Daoy (cell line): ENCODE measurements at regions not wholly inside any gene's neighbourhood (a gene's known extent, or its start where the extent isn't known, plus 50 kb on each side); places are given as distances from the start of the nearest gene placed in this dataset.

Source experiments
- DNase-seq: peaks from one replicate; pipeline ENCODE4 v3.0.0-alpha.2; 2015; ENCODE audit warnings: low read depth

- DNase-seq = no peak
These were observed 644.3 kb downstream of the CBLN2 start for GRCh38 chr18:71899707-71900472.

GRCh38 chr18:71899183-71899582 lies 645.0 kb downstream of the CBLN2 start:
- DNase-seq = no peak

- no peak for DNase-seq
These were observed 656.6 kb downstream of the CBLN2 start for GRCh38 chr18:71887509-71887908.

- peak; percentile 31 for DNase-seq
These were observed 665.9 kb downstream of the CBLN2 start for GRCh38 chr18:71878226-71878625.

GRCh38 chr18:71873695-71874094 lies 670.4 kb downstream of the CBLN2 start:
- no peak for DNase-seq

- DNase-seq = no peak
These were observed 678.3 kb downstream of the CBLN2 start for GRCh38 chr18:71865888-71866287.

GRCh38 chr18:71850602-71851001 lies 693.5 kb downstream of the CBLN2 start:
- DNase-seq = no peak

GRCh38 chr18:71849407-71849806 lies 694.7 kb downstream of the CBLN2 start:
- no peak for DNase-seq

- DNase-seq = no peak
These were observed 697.4 kb downstream of the CBLN2 start for GRCh38 chr18:71846716-71847115.

- no peak for DNase-seq
These were observed 699.3 kb downstream of the CBLN2 start for GRCh38 chr18:71844814-71845213.

- DNase-seq = no peak
These were observed 701.5 kb downstream of the CBLN2 start for GRCh38 chr18:71842666-71843065.

- DNase-seq = no peak
These were observed 706.6 kb downstream of the CBLN2 start for GRCh38 chr18:71837547-71837946.

- DNase-seq = no peak
These were observed 711.1 kb downstream of the CBLN2 start for GRCh38 chr18:71832946-71833617.

GRCh38 chr18:71831039-71831438 lies 713.1 kb downstream of the CBLN2 start:
- no peak for DNase-seq

GRCh38 chr18:71827301-71827700 lies 716.8 kb downstream of the CBLN2 start:
- DNase-seq = no peak

- DNase-seq = no peak
These were observed 728.8 kb downstream of the CBLN2 start for GRCh38 chr18:71815305-71815704.

- DNase-seq = no peak
These were observed 734.4 kb downstream of the CBLN2 start for GRCh38 chr18:71809711-71810110.

GRCh38 chr18:71808616-71809015 lies 735.5 kb downstream of the CBLN2 start:
- DNase-seq = no peak

GRCh38 chr18:71807586-71807985 lies 736.6 kb downstream of the CBLN2 start:
- no peak for DNase-seq

- DNase-seq = no peak
These were observed 745.0 kb downstream of the CBLN2 start for GRCh38 chr18:71798986-71799673.

GRCh38 chr18:71797554-71797953 lies 746.6 kb downstream of the CBLN2 start:
- DNase-seq = peak; percentile 7

- DNase-seq = no peak
These were observed 759.4 kb downstream of the CBLN2 start for GRCh38 chr18:71784777-71785176.

GRCh38 chr18:71760541-71760940 lies 783.6 kb downstream of the CBLN2 start:
- DNase-seq = no peak
